ENCODE measurements at regions not wholly inside any gene's neighbourhood (a gene's known extent, or its start where the extent isn't known, plus 50 kb on each side); places are given as distances from the start of the nearest gene placed in this dataset. TPM values are rescaled to one million over a fixed set of nuclear protein-coding genes. Genes with fewer than 3 reads are reported as not detected.

Small RNA genes in the stretch of these regions (small RNA-seq; reads per million reads assigned to genes)
- not detected for gene MIR557
